Activated T-cell treated with anti-CD3 and anti-CD28 coated beads, Interleukin-2, amount 50 U/mL, for 48 hours (primary cell): ENCODE measurements at regions not wholly inside any gene's neighbourhood (a gene's known extent, or its start where the extent isn't known, plus 50 kb on each side); places are given as distances from the start of the nearest gene placed in this dataset.

Experiments used
- DNase-seq, 2 experiments: peaks; one replicate each; pipeline ENCODE4 v3.0.0-alpha.2; 2020

DNA sequence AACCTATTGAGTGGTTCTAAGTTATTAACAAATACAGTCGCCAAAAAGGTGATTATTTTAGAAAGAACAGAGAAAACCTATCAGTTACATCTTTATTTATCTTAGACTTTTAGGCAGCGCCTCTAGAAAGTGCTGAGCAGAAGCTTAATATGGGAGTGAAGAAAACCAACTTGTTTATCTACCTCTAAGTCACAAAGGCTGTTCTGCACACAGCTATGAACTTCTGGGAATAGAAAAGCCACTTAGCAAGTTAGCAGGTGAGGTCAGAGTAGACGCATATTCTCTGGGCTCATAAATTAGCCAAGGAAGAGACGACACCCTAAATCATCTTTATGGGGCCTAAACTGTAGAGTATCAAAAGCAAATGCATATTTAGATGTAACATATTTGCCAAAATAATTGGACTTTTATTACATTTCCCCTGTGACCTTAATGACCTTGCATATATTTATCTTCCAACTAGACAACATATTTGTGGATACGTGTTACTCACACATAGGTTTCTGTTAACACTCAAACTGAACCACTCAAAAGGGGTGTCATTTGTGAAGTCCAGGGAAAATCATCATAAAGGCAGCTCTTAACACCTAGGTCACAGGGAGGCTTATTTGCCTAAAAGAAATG, 267.1 kb downstream of the ADGB start:
- DNase-seq = no peak

GRCh38 chr6:146866731-146867414, 268.1 kb downstream of the ADGB start:
- DNase-seq = no peak

GRCh38 chr6:146868671-146869209, 270.0 kb downstream of the ADGB start:
- DNase-seq = no peak

DNA sequence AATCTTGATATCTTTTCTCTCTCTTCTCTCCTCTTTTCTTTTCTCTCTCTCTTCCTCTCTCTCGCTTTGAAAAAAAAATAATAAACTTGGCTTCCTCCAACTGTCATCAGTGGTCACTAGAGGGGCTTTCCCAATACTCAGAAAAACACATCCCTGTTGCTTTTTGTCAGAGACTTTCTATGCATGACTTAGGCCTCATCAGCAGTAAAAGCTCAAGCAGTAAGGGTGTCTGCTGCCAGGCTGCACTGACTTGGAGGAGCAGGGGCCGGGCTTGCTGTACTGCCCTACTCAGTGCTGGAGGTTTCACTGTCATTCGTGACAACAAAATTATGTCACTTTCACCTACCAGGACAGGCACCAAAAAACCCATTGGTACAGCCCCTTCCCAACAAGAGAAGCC, 272.0 kb downstream of the ADGB start:
- no peak for DNase-seq

- no peak for DNase-seq
Observed at GRCh38 chr6:146871611-146872425, 273.0 kb downstream of the ADGB start.

GRCh38 chr6:146872426-146872785, 273.6 kb downstream of the ADGB start:
- no peak for DNase-seq

DNA sequence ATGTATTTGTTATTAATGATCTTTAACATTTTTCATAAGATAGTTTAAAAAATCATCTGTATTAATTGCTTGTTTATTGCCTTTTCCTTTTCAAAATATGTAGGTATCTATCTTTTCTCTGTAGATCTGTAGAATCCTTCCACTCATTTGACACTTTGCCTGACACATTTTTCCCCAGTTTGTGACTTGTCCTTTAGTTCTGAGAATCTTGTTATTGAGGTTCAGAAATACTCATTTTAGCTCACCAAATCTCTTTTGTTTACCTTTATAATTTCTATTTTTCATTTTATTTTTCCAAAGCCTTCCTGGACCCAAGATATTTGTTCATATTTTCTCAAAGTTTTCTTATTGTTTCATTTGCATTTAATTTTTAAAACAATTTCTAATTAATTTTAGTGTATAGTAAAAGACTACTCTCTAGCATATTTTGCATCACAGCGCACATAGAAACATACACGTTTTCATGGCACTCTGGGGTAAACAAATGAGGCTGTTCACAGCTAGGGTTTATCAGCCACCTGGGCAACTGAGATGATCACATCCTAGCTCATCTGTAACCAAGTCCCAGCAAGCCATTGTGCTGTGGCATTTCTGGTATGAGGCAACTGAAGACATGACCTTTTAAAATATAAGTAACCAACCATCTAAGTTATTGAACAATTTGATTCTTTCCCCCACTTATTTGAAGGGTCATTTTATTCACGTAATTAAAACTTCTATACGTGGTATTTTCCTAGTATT, 275.7 kb downstream of the ADGB start:
- no peak for DNase-seq

- DNase-seq = no peak
Observed at GRCh38 chr6:146875927-146876270, 277.1 kb downstream of the ADGB start.

GRCh38 chr6:146876271-146877151, 277.7 kb downstream of the ADGB start:
- DNase-seq = peak in 1 of 2 experiments; percentile 25

- no peak for DNase-seq
Observed at GRCh38 chr6:146878168-146878951, 279.6 kb downstream of the ADGB start.

DNA sequence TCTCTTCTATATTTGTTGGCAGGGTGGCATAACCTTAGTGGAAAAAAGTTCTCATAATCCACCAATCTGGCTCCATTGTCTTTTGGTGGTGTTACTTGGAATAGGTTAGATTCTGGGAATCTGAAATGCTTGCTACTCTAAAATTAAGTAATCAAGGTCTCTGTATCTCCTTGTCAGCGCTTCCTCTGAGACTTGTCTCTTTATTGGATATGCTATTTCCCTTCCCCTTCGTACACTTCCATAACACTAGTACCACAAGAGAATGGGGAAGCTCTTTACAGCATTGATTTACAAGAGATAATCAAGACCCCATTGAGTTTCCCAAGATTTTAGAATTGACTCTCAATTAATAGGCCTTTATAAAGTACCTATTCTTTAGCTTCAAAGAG, 280.2 kb downstream of the ADGB start:
- no peak for DNase-seq

DNA sequence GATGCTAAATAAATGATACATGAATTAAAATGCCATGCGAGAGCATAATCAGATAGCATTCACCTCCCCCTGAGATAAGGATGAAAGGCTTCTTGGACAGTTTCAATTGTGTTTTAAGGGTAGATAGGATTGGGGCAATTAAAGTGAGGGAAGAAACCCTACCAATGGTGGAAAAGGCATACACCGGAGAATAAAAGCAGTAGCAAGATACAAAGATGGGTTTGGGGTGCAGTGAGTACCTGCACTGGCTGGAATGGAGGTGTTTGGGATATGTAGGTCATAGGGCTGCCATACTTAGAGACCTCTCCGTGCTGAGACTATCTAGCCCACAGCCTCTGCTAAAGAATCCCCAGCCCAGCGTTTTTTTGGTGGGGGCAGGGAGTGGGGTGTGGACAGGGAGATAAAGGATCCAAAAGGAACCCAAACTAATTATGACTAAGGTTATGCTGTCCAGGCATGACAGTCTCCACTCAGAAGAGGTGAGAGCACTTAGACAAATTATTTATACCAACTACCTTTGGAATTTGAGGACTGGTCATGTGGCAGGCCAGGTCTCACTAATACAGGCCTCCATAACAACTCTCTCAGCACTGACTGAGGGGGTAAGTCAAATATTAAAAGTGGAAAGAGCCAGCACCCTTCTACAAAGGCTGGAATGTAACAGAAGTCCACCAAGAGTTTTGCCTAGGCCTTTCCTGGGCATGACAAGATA, 280.8 kb downstream of the ADGB start:
- DNase-seq = no peak

DNA sequence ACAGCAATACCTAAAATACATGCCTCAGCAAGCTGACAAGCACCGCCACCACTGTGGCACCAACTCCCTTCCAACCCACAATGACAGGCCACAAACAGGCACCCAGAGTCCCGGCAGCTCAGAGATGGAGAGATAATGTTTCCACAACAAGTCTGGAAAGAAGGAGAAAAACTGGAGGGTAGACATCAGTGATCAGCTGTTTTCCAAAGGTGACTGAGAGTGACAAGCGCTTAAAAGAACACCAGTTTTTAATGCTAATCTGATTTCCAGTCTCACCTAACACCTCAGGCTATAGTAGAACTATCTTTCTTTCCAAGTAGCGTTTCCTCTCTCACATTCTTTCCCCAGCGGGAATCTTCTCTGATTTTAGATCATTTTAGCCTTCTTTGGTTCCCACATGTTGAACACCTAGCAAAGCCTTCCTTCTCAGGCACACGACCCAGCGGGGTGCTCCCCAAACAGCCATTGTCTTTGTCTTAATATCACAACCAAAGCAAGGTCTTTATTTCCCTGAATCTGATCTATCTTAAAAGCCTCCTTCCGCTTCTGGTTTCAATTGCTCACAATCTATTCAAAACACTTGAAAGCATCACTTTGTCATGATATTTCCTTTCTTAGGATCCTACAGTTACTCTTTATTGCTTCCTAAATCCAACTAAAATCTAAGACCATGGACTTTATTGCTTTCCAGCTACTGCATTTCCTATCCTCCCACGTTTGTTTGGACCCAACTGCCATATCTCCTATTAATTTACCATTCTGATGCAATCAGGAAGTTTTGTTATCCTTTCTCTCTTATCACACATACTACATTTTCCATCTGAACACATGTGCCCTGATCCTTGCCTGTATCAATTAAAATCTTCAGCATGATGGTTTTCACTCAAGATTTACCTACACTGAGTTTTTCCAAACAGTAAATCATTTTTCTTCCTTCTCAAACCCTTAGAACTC, 282.7 kb downstream of the ADGB start:
- DNase-seq = no peak

GRCh38 chr6:146883640-146884531, 285.1 kb downstream of the ADGB start:
- no peak for DNase-seq

- DNase-seq = no peak
Observed at GRCh38 chr6:146884728-146885127, 286.0 kb downstream of the ADGB start.

DNA sequence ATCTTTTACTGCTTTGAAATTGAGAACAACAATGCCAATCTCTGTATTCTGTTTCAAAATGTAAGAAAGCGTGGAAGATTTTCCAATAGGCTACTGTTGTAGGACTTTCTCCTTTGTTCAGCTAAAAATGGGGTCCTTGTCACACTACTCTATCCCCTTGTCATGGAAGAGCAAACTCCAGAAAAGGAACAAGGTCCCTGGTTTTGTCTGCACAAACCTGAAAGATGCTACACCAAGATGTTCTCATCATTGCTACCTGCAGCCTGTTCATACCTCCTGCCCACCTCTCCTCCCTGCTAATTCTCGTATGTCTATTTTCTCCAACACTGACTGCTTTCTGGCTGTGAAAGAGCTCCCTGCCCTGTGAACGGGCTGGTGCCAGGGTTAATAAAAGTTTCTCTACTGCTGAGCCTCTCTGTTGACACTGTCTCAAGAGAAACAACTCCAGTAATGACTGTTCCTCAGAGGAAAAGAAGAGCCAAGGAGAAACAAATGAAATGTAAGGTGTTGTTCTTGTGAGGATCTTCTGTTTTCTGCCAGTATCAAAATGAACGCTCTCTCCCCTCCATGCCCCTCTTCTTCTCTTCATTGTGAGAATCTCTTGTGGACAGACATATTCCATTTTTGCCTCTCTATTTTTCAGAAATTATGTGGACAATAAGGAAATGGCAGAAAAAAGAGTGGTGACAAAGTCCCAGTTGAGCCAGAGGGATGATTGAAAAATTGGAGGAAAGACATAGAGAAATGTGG, 287.1 kb downstream of the ADGB start:
- no peak for DNase-seq
